ENCODE measurements at regions not wholly inside any gene's neighbourhood (a gene's known extent, or its start where the extent isn't known, plus 50 kb on each side); places are given as distances from the start of the nearest gene placed in this dataset.
A peak's percentile ranks its signal among the peaks of the same experiment; 100 is the strongest.

DNA sequence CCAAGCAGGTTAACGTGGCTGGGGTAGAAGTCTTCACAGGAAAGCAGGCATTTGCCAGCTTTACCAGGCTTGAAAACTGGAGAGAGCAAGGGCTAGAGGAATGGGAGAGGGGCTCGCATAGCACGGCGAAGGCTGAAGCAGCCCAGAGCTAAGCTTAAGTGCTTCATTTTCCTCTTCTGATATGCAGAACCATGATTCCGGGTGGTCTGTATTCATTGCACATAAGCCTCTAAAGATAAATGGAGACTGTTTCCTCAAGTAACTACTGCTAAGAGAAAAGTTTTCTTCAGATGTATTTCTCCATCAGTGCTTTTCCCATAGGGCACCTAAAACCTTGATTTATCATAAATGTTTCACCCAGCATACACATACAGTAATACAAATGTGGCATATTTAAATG, 414.1 kb downstream of the MLLT3 start:
- Histone ChIP-seq H3K9me3 (no peaks in the 10 kb centered on the region), H3K36me3 (no peaks in the 10 kb centered on the region), H3K4me1 (replicated peaks) (no peaks in the 10 kb centered on the region), H3K27ac (no peak overlapping the region), H3K27me3 (replicated peaks; ENCODE audit: insufficient read depth) (no peaks in the 10 kb centered on the region), H3K4me3 (no peak overlapping the region)
- 97% methylated on average over 5 of the region's 5 CpGs for WGBS
- no peak for DNase-seq (ENCODE audit: low spot score)
- TF ChIP-seq, protein P1, sequence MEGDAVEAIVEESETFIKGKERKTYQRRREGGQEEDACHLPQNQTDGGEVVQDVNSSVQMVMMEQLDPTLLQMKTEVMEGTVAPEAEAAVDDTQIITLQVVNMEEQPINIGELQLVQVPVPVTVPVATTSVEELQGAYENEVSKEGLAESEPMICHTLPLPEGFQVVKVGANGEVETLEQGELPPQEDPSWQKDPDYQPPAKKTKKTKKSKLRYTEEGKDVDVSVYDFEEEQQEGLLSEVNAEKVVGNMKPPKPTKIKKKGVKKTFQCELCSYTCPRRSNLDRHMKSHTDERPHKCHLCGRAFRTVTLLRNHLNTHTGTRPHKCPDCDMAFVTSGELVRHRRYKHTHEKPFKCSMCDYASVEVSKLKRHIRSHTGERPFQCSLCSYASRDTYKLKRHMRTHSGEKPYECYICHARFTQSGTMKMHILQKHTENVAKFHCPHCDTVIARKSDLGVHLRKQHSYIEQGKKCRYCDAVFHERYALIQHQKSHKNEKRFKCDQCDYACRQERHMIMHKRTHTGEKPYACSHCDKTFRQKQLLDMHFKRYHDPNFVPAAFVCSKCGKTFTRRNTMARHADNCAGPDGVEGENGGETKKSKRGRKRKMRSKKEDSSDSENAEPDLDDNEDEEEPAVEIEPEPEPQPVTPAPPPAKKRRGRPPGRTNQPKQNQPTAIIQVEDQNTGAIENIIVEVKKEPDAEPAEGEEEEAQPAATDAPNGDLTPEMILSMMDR (IDR thresholded peaks at IDR 0.05) = no peak
- TF ChIP-seq POLR2AphosphoS5 (IDR thresholded peaks at IDR 0.05) = no peak
- TF ChIP-seq POLR2A (IDR thresholded peaks at IDR 0.05) = no peak
- intact Hi-C loops (cut with DNase I) = no loop called here

DNA sequence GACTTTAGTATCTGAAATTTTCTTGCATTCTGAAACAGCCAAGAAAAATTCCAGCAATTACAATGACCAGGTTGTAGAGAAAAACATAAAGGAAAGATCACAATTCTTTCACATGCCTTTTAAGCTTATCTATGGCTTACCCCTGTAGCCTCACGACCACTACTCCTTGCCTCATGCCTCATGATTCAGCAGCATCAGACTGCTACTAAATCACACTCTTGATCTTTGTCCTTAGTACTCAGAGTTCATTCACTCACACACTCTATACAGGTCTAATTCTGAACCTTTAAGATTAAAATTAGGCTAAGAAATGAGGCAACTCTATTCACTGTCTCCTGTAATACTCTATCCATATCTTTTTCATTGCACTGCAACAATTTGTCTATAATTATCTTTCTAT, 415.1 kb downstream of the MLLT3 start:
- Histone ChIP-seq H3K4me3 (no peak overlapping the region), H3K36me3 (no peaks in the 10 kb centered on the region), H3K4me1 (replicated peaks) (no peaks in the 10 kb centered on the region), H3K27me3 (replicated peaks; ENCODE audit: insufficient read depth) (no peaks in the 10 kb centered on the region), H3K27ac (no peak overlapping the region), H3K9me3 (no peaks in the 10 kb centered on the region)
- intact Hi-C loops (cut with DNase I) = no loop called here
- no peak for DNase-seq (ENCODE audit: low spot score)
- WGBS = 57% methylated on average over 1 of the region's 1 CpG
- no peak for TF ChIP-seq POLR2AphosphoS5 (IDR thresholded peaks at IDR 0.05)
- TF ChIP-seq, protein P1 (IDR thresholded peaks at IDR 0.05) = no peak
- TF ChIP-seq POLR2A (IDR thresholded peaks at IDR 0.05) = no peak

DNA sequence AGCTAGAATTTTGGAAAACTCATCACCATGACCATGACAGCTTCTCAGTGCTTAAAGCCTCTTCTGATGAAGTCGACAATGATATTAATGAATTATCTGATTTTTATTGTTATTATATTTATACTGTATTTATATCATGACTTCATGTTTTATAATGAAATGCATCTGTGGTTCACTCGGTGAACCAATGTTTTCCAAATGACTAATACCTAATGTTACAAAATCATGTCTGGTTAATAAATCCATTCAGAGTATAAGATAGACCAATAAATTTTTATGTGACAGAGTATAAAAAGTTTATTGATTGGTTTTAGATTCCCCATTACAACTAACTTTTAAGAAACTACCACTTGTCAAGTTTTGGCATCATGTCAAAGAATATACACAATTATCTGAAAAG, 416.5 kb downstream of the MLLT3 start:
- 31% methylated on average over 2 of the region's 2 CpGs for WGBS
- TF ChIP-seq POLR2A (IDR thresholded peaks at IDR 0.05) = no peak
- TF ChIP-seq, protein P1 (IDR thresholded peaks at IDR 0.05) = no peak
- no peak for TF ChIP-seq POLR2AphosphoS5 (IDR thresholded peaks at IDR 0.05)

DNA sequence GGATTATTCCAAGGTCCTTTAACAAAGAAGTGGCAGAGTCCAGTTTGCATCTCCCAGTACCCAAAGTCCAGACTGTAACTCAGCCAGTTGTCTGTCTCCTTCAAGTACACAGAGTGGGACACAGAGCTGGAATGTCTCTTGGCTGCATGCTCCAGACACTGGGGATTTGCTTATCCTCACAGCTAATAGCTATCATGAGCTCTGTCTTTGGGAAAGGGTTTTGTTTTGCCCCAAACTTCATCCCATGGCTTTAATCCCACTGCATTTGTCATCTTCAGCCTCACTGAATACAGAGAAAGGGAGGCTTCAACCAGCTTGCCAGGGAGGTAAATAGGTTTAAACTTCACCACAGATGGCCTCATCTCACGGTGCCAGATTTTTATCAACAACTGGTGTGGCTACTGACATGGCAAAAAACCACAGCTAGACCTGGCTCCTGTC, 412.2 kb upstream of the SLC24A2 start:
- WGBS = 23% methylated on average over 1 of the region's 1 CpG
- no peak overlapping the region for H3K4me3 ChIP-seq

More for the DNA sequence above, 416.5 kb downstream of the MLLT3 start:
- intact Hi-C loops (cut with DNase I) = no loop called here
- Histone ChIP-seq H3K4me1 (replicated peaks) (no peaks in the 10 kb centered on the region), H3K27ac (no peak overlapping the region), H3K36me3 (no peaks in the 10 kb centered on the region), H3K4me3 (no peak overlapping the region), H3K27me3 (replicated peaks; ENCODE audit: insufficient read depth) (no peaks in the 10 kb centered on the region), H3K9me3 (no peaks in the 10 kb centered on the region)
- no peak for DNase-seq (ENCODE audit: low spot score)

DNA sequence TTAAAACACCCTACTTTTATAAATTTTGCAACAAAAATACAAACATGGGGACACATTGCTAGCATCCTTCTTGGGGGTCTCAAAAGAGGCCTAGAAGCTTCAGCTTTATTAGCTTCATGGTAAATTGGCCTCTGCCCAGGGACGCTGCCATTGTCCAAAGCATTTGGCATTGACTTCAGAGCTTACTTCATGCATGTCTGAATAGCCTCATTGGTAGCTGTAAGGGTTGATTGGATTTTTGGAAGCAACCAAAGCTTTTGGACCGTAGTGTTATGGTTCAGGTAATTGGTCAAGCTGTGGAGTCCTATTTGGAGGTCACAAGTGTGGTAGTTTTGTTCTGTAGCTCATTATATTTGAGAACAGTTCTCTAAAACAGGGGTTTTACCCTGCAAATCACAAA, 411.7 kb upstream of the SLC24A2 start:
- no peaks in the 10 kb centered on the region for H3K9me3 ChIP-seq
- peaks cover 7% of the 10 kb centered on the region for H3K4me1 ChIP-seq (replicated peaks)
- TF ChIP-seq, protein P1 (IDR thresholded peaks at IDR 0.05) = no peak
- TF ChIP-seq POLR2AphosphoS5 (IDR thresholded peaks at IDR 0.05) = no peak
- TF ChIP-seq POLR2A (IDR thresholded peaks at IDR 0.05) = no peak
- no peak for DNase-seq (ENCODE audit: low spot score)
- H3K36me3 ChIP-seq = no peaks in the 10 kb centered on the region
- intact Hi-C loops (cut with DNase I) = no loop called here
- H3K27me3 ChIP-seq (replicated peaks; ENCODE audit: insufficient read depth) = no peaks in the 10 kb centered on the region
- WGBS = 73% methylated on average over 2 of the region's 2 CpGs
- H3K4me3 ChIP-seq = no peak overlapping the region
- no peak overlapping the region for H3K27ac ChIP-seq

More for the DNA sequence above, 412.2 kb upstream of the SLC24A2 start:
- H3K36me3 ChIP-seq = no peaks in the 10 kb centered on the region
- peak; percentile 27 for DNase-seq (ENCODE audit: low spot score)
- H3K9me3 ChIP-seq = no peaks in the 10 kb centered on the region
- TF ChIP-seq POLR2AphosphoS5 (IDR thresholded peaks at IDR 0.05) = peak; percentile 29
- TF ChIP-seq, protein P1 (IDR thresholded peaks at IDR 0.05) = no peak
- H3K27me3 ChIP-seq (replicated peaks; ENCODE audit: insufficient read depth) = no peaks in the 10 kb centered on the region
- intact Hi-C loops (cut with DNase I) = no loop called here
- no peak overlapping the region for H3K27ac ChIP-seq
- H3K4me1 ChIP-seq (replicated peaks) = peaks cover 7% of the 10 kb centered on the region

Measured in prostate gland (tissue), 2 donors.